ENCODE measurements at regions not wholly inside any gene's neighbourhood (a gene's known extent, or its start where the extent isn't known, plus 50 kb on each side); places are given as distances from the start of the nearest gene placed in this dataset.

- TF ChIP-seq TAF1 (IDR thresholded peaks at IDR 0.05; ENCODE audit: borderline replicate concordance, insufficient read depth, low read length) (no peak), POLR2AphosphoS5 (IDR thresholded peaks at IDR 0.05; ENCODE audit: low read depth, low read length) (no peak), SIN3A (IDR thresholded peaks at IDR 0.05; ENCODE audit: borderline replicate concordance, insufficient read depth, low read length) (no peak), REST (IDR thresholded peaks at IDR 0.05; ENCODE audit: insufficient read depth in 1 of 2, low read depth in 2 of 2, low read length in 2 of 2) (no peak)
Measured at GRCh38 chr2:106982350-106982749, 96.4 kb upstream of the ST6GAL2 start.
